ENCODE measurements at regions not wholly inside any gene's neighbourhood (a gene's known extent, or its start where the extent isn't known, plus 50 kb on each side); places are given as distances from the start of the nearest gene placed in this dataset.

DNA sequence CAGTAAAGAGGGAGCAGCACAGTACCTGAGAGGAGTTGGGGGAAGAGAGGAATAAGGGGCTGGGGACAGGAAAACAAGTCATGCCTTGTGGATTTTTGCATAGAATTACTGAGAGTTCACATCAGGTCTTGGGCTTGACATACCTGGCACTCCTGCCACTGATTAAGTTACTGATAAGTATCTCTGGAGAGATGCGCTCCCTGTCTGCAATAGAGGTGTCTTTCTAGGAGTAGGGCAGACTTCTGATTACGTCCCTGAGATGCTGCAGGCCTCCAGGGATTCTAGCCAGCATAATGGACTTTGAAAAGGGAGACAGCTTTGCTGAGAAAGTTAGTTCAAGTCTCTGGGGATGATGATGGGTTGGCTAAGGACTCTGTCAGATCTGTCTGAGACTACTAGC, 69.4 kb downstream of the CHRNA1 start:
- TF ChIP-seq, protein P1, sequence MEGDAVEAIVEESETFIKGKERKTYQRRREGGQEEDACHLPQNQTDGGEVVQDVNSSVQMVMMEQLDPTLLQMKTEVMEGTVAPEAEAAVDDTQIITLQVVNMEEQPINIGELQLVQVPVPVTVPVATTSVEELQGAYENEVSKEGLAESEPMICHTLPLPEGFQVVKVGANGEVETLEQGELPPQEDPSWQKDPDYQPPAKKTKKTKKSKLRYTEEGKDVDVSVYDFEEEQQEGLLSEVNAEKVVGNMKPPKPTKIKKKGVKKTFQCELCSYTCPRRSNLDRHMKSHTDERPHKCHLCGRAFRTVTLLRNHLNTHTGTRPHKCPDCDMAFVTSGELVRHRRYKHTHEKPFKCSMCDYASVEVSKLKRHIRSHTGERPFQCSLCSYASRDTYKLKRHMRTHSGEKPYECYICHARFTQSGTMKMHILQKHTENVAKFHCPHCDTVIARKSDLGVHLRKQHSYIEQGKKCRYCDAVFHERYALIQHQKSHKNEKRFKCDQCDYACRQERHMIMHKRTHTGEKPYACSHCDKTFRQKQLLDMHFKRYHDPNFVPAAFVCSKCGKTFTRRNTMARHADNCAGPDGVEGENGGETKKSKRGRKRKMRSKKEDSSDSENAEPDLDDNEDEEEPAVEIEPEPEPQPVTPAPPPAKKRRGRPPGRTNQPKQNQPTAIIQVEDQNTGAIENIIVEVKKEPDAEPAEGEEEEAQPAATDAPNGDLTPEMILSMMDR (IDR thresholded peaks at IDR 0.05 in 2 of 3, conservative IDR thresholded peaks at IDR 0.05 in 1 of 3; ENCODE audit: insufficient read depth in 2 of 3, low read depth in 1 of 3, low read length in 3 of 3) = no peak
- no peak for TF ChIP-seq ZNF780A (CRISPR knock-in tag; IDR thresholded peaks at IDR 0.05)
- no peak for TF ChIP-seq NR2C1 (IDR thresholded peaks at IDR 0.05)
- no peak for TF ChIP-seq NR2C1 (tag; IDR thresholded peaks at IDR 0.05)
- TF ChIP-seq, protein P2, sequence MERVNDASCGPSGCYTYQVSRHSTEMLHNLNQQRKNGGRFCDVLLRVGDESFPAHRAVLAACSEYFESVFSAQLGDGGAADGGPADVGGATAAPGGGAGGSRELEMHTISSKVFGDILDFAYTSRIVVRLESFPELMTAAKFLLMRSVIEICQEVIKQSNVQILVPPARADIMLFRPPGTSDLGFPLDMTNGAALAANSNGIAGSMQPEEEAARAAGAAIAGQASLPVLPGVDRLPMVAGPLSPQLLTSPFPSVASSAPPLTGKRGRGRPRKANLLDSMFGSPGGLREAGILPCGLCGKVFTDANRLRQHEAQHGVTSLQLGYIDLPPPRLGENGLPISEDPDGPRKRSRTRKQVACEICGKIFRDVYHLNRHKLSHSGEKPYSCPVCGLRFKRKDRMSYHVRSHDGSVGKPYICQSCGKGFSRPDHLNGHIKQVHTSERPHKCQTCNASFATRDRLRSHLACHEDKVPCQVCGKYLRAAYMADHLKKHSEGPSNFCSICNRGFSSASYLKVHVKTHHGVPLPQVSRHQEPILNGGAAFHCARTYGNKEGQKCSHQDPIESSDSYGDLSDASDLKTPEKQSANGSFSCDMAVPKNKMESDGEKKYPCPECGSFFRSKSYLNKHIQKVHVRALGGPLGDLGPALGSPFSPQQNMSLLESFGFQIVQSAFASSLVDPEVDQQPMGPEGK (CRISPR knock-in tag; IDR thresholded peaks at IDR 0.05; ENCODE audit: borderline replicate concordance) = no peak
